GM12878 (cell line): ENCODE measurements at regions not wholly inside any gene's neighbourhood (a gene's known extent, or its start where the extent isn't known, plus 50 kb on each side); places are given as distances from the start of the nearest gene placed in this dataset.

Source experiments
- ATAC-seq: fragments of 200-7000 bp; cut with Tn5 transposase; 3 replicates; pipeline ENCODE4 v1.9.1; 2020; ENCODE audit warnings: mild to moderate bottlenecking, moderate library complexity
- BruUV-seq: library from RNA; stranded (reverse); fragments of 400-500 nt; replicated peaks from 2 replicates; lab custom pipeline; 2021; lab: Mats Ljungman, UMichigan
- CTCF ChIA-PET: fragments of 300-600 bp; sonication (Branson Sonifier 250); formaldehyde crosslinking; extraction: SDS; loops from one replicate; lab custom pipeline; 2021; ENCODE audit warnings: inconsistent platforms; lab: Yijun Ruan, JAX
- POLR2A ChIA-PET: fragments of 350-600 bp; formaldehyde crosslinking; extraction: SDS; loops from one replicate; lab custom pipeline; 2021; ENCODE audit warnings: inconsistent platforms; lab: Charles Lee
- RAD21 ChIA-PET: fragments of 300-600 bp; sonication (Branson Sonifier 250); formaldehyde crosslinking; loops from one replicate; lab custom pipeline; 2023; ENCODE audit warnings: antibody characterized with exemption; ENCODE audit not compliant: unreplicated experiment; lab: Charles Lee
- SMC1A ChIA-PET: fragments of 300-600 bp; sonication (Branson Sonifier 250); formaldehyde crosslinking; loops from one replicate; lab custom pipeline; 2023; ENCODE audit not compliant: unreplicated experiment, uncharacterized antibody; lab: Charles Lee
- DNase-seq: peaks from one replicate; pipeline ENCODE4 v3.0.0-alpha.2; 2011; ENCODE audit warnings: low read depth, low spot score
- FAIRE-seq: peaks from 3 replicates; lab custom pipeline; 2011; peaks lifted over from hg19 to GRCh38; lab: Jason Lieb, UNC
- H2AFZ ChIP-seq: 2 replicates; pipeline ENCODE4 v1.6.0; 2011; ENCODE audit warnings: low read depth, low read length, control low read depth; ENCODE audit not compliant: control insufficient read depth
- H3K27ac ChIP-seq: 2 replicates; pipeline ENCODE4 v1.5.1; 2011; ENCODE audit warnings: control low read depth; ENCODE audit not compliant: control insufficient read depth, insufficient read depth
- H3K27me3 ChIP-seq, 2 experiments: replicated peaks in 1 of 2; 2 replicates each; pipeline versions ENCODE4 v1.6.0 to v1.6.1; 2011; ENCODE audit warnings: low read length in 1 of 2; ENCODE audit not compliant: control insufficient read depth in 2 of 2, insufficient read depth in 2 of 2
- H3K36me3 ChIP-seq, 2 experiments: 2 replicates each; pipeline ENCODE4 v1.5.1; 2011; ENCODE audit warnings: low read length in 1 of 2; ENCODE audit not compliant: control insufficient read depth in 2 of 2, insufficient read depth in 2 of 2
- H3K4me1 ChIP-seq: 2 replicates; pipeline ENCODE4 v1.6.1; 2011; ENCODE audit warnings: mild to moderate bottlenecking, low read length, moderate library complexity, mixed read lengths; ENCODE audit not compliant: control insufficient read depth, insufficient read depth
- H3K4me2 ChIP-seq: 2 replicates; pipeline ENCODE4 v1.6.0; 2011; ENCODE audit warnings: control low read depth; ENCODE audit not compliant: control insufficient read depth, insufficient read depth
- H3K4me3 ChIP-seq: fragments of 200-600 bp; sonication (generic); 2 replicates; pipeline ENCODE4 v1.5.1; 2016
- H3K79me2 ChIP-seq: 2 replicates; pipeline ENCODE4 v1.6.0; 2011; ENCODE audit warnings: low read length; ENCODE audit not compliant: control insufficient read depth, insufficient read depth
- H3K9ac ChIP-seq: 2 replicates; pipeline ENCODE4 v1.8.0; 2011; ENCODE audit warnings: low read length, control low read depth, mixed read lengths; ENCODE audit not compliant: control insufficient read depth, insufficient read depth
- H3K9me3 ChIP-seq: replicated peaks from 3 replicates; pipeline ENCODE4 v1.5.1; 2011; ENCODE audit warnings: mild to moderate bottlenecking, low read length; ENCODE audit not compliant: control insufficient read depth, insufficient read depth
- H4K20me1 ChIP-seq: 2 replicates; pipeline ENCODE4 v1.6.0; 2011; ENCODE audit not compliant: control insufficient read depth, insufficient read depth
- BCL3 ChIP-seq: IDR thresholded peaks from 2 replicates; pipeline ENCODE4 v1.6.1; 2011; ENCODE audit warnings: borderline replicate concordance, low read depth, mild to moderate bottlenecking, moderate library complexity, low read length; ENCODE audit not compliant: insufficient read depth, poor library complexity, severe bottlenecking
- CBFB ChIP-seq: IDR thresholded peaks from 2 replicates; pipeline ENCODE4 v1.6.1; 2016; ENCODE audit warnings: antibody characterized with exemption, low read depth
- CHD2 ChIP-seq: IDR thresholded peaks from 2 replicates; pipeline ENCODE4 v1.6.1; 2011; ENCODE audit warnings: low read depth, low read length, improper control_type of control experiment, borderline replicate concordance
- ETV6 ChIP-seq, 2 experiments: fragments of 450-650 bp in 1 of 2; IDR thresholded peaks in 1 of 2; conservative IDR thresholded peaks in 1 of 2; 2 replicates each; pipeline ENCODE4 v1.6.1; 2014; ENCODE audit warnings: antibody characterized with exemption in 1 of 2, borderline replicate concordance in 1 of 2, low read depth in 1 of 2, mild to moderate bottlenecking in 1 of 2, moderate library complexity in 1 of 2
- NFYB ChIP-seq: IDR thresholded peaks from 2 replicates; pipeline ENCODE4 v1.6.1; 2011; ENCODE audit warnings: low read depth, mild to moderate bottlenecking, low read length, improper control_type of control experiment, moderate library complexity; ENCODE audit not compliant: insufficient read depth
- NRF1 ChIP-seq: conservative IDR thresholded peaks from 2 replicates; pipeline ENCODE4 v1.6.1; 2011; ENCODE audit warnings: mild to moderate bottlenecking, low read depth, low read length, improper control_type of control experiment
- POLR2A ChIP-seq: IDR thresholded peaks from 2 replicates; pipeline ENCODE4 v1.6.1; 2011; ENCODE audit warnings: low read depth, mild to moderate bottlenecking, low read length
- RUNX3 ChIP-seq: IDR thresholded peaks from 2 replicates; pipeline ENCODE4 v1.6.1; 2012; ENCODE audit warnings: low read length, inconsistent platforms
- SKIL ChIP-seq: fragments of 450-650 bp; IDR thresholded peaks from 2 replicates; pipeline ENCODE4 v1.6.1; 2017; ENCODE audit warnings: mild to moderate bottlenecking, low read depth, inconsistent platforms; ENCODE audit not compliant: poor library complexity, severe bottlenecking
- SMARCA5 ChIP-seq: fragments of 450-650 bp; IDR thresholded peaks from 2 replicates; pipeline ENCODE4 v1.6.1; 2017; ENCODE audit warnings: mild to moderate bottlenecking
- SMC3 ChIP-seq: IDR thresholded peaks from 2 replicates; pipeline ENCODE4 v1.6.1; 2011; ENCODE audit warnings: low read length, improper control_type of control experiment, borderline replicate concordance
- TAF1 ChIP-seq: IDR thresholded peaks from 2 replicates; pipeline ENCODE4 v1.6.1; 2011; ENCODE audit warnings: mild to moderate bottlenecking, low read depth, low read length, borderline replicate concordance
- ZBED1 ChIP-seq: IDR thresholded peaks from 2 replicates; pipeline ENCODE4 v1.6.1; 2016; ENCODE audit warnings: borderline replicate concordance
- ZZZ3 ChIP-seq: IDR thresholded peaks from 2 replicates; pipeline ENCODE4 v1.6.1; 2011; ENCODE audit warnings: low read depth; ENCODE audit not compliant: control insufficient read depth, insufficient read length
- WGBS: methylation state at CpG from one replicate; pipeline ENCODE4 v1.1.6; 2016; ENCODE audit warnings: low lambda C conversion rate; ENCODE audit not compliant: insufficient replicate concordance, insufficient coverage; ENCODE audit errors: missing lambda C conversion rate; 5-methylcytosine and 5-hydroxymethylcytosine counted together
- in situ Hi-C: fragments of 300-500 bp; cut with MboI; formaldehyde crosslinking; loops from 9 replicates; pipeline ENCODE4 v1.14.3; 2018; ENCODE audit warnings: mixed read lengths
- intact Hi-C: fragments of 100-400 bp; cut with micrococcal nuclease; formaldehyde crosslinking; loops from one replicate; pipeline ENCODE4 v1.14.2; 2022; ENCODE audit not compliant: unreplicated experiment

- Histone ChIP-seq H3K4me2 (no peak overlapping the region), H2AFZ (no peak overlapping the region), H3K27me3 (peaks cover 0 to 12% of the 10 kb centered on the region in 2 experiments; a peak in 2 of 4 replicates), H4K20me1 (no peaks in the 10 kb centered on the region), H3K4me1 (no peaks in the 10 kb centered on the region), H3K27ac (no peak overlapping the region), H3K9me3 (no peaks in the 10 kb centered on the region), H3K4me3 (no peak overlapping the region), H3K36me3 (no peaks in the 10 kb centered on the region), H3K79me2 (no peaks in the 10 kb centered on the region), H3K9ac (no peak overlapping the region)
- POLR2A ChIA-PET = no interaction called here
- SMC1A ChIA-PET = interaction anchor here (0.6 kb wide), 1 partner anchor 82 kb away, joined by 3 read pairs; no protein-coding TSS in a partner anchor
- BruUV-seq = no TSS peak
- TF ChIP-seq CHD2 (no peak), RUNX3 (no peak), ZZZ3 (no peak), NRF1 (no peak), ZBED1 (no peak), POLR2A (no peak), BCL3 (no peak), NFYB (no peak), SMARCA5 (no peak), SMC3 (no peak), ETV6 (conservative IDR thresholded peaks at IDR 0.05 in 1 of 2, IDR thresholded peaks at IDR 0.05 in 1 of 2; ENCODE audit: borderline replicate concordance in 1 of 2, low read depth in 1 of 2) (no peak), SKIL (no peak), CBFB (no peak), TAF1 (no peak)
- in situ Hi-C loops (no loop called here), intact Hi-C loops (no loop called here)
- RAD21 ChIA-PET = no interaction called here
- FAIRE-seq (no peak), DNase-seq (no peak), ATAC-seq (no peak)
- 27% methylated on average over 2 of the region's 2 CpGs for WGBS
- CTCF ChIA-PET = interaction anchor here (1.6 to 1.9 kb wide), 2 partner anchors 29 to 76 kb away, joined by 4 to 5 read pairs; no protein-coding TSS in a partner anchor
These were observed 118.6 kb upstream of the RAB4A start for GRCh38 chr1:229152311-229152710.
